ENCODE measurements at regions not wholly inside any gene's neighbourhood (a gene's known extent, or its start where the extent isn't known, plus 50 kb on each side); places are given as distances from the start of the nearest gene placed in this dataset.

DNA sequence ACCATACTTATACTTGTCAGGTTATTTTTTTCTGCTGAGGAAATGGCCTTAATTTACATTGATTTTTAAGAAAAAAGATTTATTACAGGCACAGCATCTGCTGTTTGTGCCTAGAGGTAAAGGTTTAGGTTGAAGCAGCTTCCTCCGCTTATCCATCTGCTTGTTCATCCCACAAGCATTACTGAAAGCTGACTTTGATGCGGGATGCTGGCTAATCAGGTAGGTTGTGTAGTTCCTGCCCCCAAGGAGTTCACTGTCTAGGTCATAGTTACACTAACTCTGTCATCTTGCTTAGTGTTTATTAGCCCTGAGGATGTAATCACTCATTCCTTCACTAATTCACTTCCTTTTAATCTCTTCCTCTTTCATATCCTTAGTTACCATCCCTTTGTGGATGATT lies 377.7 kb upstream of the KAZN start:
- DNase-seq: no peak

DNA sequence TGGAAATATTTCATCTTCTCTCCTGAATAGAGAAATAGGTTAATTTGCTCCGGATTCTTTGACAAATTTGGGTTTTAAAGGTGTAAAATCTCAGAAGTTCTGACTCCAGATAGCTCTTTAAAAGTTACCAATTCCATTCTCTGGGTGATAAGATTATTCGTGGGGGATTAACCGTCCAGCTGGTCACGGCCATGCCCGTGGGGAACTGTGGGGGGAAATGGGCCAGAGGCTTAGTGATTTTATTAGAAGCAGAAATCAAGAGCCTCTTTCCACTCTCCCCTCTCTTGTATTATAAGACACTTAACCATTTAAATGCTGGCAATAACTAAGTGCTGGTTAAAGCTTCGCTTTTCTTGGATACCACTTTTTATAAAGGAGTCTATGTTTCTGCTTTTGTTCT lies 376.4 kb upstream of the KAZN start:
- DNase-seq: no peak

DNA sequence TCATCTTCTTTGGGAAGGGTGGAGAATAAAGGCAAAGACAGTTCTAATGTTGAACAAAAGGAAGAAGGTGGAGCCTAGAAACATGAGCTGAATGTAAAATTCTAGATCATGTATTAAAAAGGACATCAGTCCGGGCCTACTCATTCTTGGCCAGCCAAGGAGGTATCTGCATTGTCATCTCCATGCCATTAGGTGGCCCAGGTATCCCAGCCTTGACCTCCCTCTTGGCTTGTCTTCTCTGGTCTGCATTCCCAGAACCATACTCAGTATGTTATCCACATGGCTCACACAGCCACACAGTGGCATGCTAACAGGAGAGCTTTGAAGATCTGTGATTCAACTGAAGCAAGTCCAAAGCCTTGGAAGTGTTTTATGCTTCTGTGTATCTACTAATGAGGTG lies 369.8 kb upstream of the KAZN start:
- no peak for DNase-seq

DNA sequence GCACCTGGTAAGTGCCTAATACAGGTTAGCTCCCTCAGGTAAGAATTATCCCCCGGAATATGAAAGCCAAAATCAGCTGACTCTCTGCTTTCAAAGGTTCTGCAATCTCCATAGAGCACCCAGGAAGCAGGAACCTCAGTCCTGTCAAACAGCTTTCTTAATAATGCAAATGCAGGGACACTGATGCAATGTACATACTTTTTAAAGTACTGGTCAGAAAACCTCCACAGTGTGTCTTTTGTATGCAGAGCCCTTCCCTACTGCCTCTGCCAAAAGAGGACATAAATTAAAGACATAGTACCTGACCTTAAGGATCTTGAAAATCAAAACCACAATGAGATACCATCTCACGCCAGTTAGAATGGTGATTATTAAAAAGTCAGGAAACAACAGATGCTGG lies 365.0 kb upstream of the KAZN start:
- no peak for DNase-seq

DNA sequence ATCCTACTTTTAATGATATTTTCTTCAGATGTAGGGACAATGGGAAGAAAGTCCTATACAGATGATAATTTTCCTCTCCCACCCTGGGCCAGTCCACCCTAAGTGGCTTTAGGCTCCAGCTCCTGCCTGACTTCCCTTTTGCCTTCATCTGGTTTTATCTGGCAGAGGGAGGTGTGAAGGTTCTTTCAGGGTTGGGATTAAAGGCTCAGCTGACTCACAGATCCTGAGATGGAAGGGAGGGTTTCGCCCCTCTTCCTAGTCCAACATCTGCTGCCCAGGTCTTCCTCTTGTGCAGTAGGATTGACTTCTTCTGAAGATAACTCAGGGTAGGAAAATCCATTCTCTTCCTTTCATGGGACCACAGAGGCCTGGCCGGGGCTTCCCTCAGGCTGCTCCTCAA lies 362.4 kb upstream of the KAZN start:
- DNase-seq: no peak

DNA sequence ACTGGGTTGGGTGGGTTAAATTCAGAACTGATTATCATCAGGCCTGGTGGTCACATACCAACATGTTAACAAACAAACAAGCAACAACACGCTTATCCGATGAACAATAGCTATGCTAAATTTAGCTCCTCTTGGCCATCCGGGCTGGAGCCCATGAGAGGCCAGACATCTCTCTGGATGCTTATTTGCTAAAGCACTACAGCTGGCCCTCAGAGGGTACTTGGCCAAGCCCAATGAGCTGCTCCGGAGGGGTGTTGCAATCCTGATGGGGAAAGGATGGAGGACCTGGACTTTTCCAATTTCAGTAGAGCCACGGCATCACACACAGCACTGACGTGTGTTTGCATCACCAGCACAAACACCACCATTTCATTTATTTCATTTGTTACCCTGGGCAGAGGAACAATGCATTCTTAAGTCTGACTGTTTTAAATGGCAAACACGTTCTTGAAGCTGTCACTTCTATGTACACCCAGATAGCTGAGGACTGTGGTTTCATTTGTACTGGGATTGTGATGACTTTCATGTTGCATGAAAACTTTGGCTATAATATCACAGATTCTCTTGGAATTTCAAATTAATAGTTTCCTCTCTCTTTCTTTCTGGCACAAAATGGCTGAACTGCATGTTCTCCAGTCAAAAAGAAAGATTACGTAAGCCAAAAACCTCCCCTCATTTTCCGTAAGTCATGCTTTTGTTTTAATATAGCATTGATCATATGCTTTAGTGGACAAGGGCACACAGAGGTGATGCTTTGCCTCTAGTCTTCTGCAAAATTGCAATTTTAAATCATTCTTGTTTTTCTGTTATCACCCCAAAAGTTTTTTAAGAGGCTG lies 359.8 kb upstream of the KAZN start:
- DNase-seq: no peak

DNA sequence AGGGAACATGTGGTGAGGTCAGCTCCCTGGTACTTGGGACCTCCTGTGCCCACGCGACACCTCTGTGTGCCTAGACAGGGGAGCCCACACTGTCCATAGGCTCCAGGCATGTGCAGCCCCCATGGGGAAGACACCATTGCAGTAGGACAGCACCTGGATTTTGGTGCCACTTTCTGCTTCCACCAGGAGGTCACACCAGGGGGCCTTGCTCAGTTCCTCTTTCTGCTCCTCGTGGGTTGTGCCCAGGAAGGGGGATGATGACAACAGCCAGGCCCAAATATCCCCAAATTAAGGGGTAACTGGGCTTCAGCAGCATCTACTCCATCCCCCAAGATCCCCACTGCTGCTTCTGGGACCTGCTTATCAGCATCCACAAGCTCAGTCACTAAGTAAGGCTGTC lies 358.2 kb upstream of the KAZN start:
- DNase-seq: no peak

DNA sequence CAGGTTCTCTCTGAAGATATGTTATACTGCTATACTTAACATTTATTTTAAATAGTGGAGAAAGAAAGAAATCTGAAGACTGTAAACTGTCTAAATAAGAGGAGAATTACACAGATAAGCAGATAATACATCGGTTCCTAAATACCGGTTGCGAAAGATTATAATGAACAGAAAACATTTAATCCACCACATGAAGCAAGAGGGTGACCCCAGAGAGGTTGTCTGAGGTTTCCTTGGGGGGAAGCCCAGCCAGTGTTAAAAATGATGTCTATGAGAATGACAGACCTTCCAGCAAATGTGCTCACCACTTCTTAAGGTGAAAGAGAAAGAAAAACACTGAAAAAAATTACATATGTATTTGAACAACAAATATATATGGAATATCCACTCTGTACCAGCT lies 356.4 kb upstream of the KAZN start:
- no peak for DNase-seq

DNA sequence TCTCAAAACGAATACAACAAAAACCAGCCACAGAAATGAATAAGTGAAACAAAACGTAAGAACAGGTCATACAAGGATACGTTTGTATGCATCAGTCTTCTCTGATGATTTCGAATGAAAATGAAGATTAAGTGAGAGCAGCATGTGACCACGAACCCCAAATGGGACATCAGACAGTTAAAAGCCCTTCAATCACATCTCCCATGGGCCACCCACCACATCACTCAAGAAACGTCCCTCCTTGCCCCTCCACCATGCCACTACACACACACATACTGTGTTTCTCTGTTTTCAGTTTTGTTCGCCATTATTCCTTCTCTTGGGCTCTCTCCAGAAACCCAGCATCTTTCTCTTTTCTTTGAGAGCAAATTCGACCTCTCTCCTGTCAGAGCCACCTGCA lies 355.6 kb upstream of the KAZN start:
- DNase-seq: no peak

DNA sequence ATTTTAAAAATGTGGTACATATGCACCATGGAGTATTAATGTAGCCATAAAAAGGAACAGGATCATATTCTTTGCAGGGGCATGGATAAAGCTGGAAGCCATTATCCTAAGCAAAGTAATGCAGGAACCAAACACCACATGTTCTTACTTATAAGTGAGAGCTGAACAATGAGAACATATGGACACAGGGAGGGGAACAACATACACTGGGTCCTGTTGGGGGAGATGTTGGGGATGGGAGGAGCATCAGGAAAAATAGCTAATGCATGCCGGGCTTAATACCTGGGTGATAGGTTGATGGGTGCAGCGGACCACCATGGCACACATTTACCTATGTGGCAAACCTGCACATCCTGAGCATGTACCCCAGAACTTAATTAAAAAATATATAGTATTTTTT lies 352.5 kb upstream of the KAZN start:
- no peak for DNase-seq

DNA sequence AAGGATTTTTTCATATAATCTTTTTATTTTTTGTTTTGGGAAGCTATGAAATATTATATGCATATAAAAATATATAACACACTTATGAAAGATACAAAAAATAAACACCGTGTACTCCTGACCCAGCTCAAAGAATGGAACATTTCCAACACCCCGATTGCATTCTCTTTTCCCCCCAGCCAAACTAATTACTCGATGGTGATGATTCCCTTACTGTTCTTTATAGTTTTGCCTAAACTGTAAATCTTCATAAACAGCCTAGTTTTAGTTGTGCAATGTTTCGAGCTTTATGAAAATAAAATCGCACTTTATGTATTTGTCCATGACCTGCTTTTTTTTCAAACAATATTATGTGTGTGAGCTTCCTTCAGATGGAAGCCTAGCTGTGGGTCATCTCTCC lies 352.0 kb upstream of the KAZN start:
- DNase-seq: no peak

DNA sequence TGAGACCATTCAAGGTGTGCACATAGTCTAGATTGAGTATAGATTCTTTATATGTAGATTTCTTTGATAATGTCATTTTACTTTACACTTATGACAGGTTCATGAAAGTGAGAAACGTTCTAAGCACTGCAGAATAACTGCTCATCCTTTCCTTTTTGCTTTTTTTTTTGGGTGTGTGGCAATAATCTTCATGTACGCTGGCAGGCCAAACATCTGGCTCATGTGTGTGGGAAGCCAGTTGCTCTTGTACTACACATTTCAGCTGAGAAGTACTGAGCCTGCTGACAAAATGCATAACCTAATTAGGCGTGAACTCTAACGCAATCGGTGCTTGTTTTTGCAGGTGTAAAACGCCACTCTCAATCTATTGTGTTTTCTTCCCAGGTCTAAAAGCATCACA lies 350.8 kb upstream of the KAZN start:
- no peak for DNase-seq

DNA sequence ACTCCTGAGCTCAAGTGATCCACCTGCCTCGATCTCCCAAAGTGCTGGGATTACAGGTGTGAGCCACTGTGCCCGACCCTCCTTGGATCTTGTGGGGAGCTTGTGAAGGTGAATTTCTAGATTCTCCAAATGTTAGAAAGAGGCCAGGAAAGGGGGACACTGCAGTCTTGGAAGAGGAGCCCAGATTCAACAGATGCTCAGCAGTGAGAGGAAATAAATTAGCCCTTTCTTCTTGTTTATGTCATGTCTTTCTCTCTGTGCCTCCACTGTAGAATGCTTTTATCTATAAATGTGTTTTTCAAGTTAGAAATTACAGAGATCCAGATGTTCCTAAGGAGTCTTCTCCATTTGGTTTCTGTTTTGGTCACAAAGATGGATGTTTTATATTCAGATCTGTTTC lies 346.6 kb upstream of the KAZN start:
- no peak for DNase-seq

DNA sequence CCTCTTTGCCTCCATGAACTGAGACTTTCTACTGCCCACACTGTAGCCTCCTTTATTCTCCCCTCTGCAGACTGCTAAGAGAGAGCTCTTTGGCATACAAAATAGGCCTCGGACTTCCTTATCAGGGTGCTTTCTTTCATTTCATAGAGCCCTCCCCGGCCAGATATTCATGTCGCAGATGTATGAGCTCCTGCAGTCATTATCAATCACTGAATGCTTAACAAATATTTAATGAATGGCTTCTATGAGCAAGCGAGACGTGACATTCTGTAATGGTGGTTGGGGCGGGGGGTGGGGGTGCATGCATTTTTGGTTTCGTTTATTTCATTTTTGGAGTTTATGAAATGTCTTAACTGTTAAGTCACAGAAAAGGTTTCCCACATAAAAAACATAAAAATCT lies 344.8 kb upstream of the KAZN start:
- no peak for DNase-seq

DNA sequence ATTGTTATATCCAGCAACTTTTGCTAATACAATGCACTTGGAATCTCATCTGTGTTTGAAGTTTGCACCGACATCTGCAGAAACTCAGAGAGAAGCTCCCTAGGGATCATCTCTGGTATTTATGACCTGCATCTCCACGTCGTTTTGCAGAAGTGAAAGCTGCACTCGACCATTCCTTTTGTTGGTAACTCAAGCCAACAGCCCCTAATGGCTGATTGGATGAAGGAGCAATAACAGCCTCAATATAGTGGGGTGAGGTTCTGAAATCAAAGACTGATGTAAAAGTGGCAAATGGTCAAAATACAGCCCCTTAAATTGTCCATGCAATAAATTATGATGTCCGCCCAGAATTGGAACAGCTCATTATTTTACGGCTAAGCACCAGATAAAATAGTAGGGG lies 344.2 kb upstream of the KAZN start:
- DNase-seq: no peak

DNA sequence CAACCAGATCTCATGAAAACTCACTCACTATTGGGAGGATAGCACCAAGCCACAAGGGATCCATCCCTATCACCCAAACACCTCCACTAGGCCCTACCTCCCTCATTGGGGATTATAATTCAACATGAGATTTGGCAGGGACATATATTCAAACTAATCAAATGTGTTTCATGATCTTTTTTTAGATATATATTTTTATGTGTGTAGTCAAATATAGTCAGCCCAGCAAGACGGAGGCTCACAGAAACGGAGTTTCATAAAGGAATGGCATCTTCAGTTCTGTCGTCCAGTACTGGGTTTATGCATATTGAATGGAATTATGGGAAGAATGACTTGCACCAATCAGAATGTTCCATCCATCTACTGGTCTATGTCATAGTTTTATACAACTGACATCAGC lies 343.3 kb upstream of the KAZN start:
- no peak for DNase-seq

DNA sequence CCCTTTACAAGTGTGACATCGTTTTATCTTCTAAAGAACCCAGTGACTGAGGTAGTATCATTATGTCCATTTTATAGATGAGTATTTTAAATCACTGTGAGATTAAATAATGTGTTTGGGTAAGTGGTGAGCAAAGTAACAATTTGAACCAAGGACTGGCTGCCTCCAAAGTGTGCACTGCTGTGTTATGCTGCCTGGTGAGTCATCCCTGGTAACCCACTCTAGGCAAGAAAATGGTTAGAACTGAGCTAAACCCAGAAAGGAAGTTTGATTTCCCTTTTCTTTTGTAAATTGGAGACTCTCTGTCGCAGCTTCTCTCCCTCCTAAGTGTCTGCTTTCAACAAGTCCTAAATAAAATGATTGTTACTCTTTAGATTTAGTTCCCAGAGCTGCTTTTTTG lies 342.8 kb upstream of the KAZN start:
- DNase-seq: no peak

DNA sequence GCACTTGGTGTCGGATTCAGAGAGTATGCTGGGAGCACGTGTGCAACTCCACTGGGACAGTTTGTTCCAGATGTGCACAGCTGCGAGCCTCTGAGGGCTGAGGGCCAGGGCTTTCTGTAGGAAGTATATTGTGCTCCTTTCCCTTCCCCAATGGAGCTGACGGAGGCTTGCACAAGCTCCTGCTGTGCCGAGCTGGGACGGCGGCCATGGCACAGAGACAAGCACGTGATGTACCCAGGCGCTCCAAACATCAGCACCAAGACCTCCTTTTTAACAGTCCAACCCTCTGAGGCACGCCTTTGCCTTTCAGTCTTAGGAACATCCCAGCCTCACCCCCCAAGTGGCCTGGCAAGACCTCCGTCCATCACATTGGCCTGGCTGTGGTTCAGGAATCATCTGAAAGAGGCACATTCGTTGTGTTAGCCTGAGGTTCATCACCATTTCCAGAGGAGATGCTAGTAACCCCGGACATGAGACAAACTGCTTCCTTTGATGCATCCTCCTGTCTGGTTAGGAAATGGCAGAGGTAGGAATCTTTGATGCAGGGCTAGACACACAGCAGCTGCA lies 339.2 kb upstream of the KAZN start:
- no peak for DNase-seq

DNA sequence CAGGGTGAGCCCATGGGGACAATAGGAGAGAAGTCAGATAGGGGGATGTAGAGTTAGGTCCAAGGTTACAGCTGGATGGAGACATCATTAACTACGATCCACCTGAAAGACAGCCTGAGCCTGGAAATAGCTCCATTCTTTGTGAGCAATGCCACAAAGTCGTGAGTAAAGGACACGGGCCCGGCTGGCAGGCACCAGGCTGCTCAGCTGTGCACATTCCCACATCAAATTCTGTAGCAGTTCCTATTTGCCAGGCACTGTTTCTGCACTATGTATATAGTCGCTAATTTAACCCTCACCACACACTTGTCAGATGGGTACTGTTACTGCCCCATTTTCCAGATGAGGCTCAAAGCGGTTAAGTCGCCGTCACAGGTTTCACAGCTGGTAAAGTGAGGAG lies 338.0 kb upstream of the KAZN start:
- no peak for DNase-seq

DNA sequence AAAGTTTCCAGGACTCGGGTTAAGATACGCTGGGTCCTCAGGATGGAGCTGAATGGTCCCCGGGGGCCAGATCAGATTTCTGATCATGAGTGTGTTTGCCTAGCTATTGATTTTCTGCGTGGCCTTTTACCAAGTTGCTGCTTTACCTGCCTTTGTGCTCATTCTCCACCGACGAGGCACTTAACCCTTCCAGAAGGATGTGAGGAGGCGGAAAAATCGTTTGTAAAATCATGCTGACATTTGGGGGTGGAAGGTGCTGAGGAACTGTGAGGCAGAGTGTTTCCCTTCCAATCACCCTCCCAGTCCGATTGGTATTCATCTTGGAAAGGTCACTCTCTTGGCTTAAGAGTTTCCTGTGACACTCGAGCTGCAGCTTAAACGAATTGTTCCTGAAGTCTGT lies 337.1 kb upstream of the KAZN start:
- no peak for DNase-seq

DNA sequence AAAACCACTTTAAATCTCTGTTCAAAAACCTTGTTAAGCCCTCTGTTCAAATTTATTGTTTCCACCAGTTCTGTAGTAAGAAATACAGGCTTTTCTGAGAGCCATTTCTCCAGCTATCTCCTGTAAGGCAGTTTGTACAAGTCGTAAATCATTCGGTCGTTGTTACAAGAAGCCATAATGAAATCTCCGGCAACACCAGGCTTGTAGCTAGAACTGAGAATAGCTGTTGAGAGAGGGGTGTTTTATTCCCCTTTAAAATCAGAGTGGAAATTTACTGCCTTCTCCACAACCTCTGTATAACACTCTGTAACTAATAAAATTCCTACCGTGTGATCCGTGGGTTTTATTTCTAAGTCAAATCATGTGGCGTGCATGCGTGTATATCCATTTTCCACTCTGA lies 335.8 kb upstream of the KAZN start:
- DNase-seq: no peak

DNA sequence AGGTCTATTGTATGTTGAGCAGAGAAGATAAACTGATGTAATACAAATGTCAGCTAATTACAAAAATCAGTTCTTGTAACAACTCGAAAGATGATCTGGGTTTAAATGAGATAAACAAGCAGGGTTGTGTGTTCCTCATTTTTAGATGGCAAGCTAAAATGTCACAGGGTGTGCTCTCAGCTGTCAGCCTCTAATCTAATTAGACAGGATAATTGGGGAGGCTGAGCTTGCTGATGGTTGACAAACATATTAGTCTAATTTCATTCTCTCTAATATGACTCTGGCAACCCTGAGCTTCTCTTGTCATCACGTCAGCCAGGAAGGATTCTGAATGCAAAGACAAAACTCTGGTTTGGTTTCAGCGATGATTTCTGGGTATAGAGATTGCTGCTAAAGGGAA lies 335.3 kb upstream of the KAZN start:
- no peak for DNase-seq

DNA sequence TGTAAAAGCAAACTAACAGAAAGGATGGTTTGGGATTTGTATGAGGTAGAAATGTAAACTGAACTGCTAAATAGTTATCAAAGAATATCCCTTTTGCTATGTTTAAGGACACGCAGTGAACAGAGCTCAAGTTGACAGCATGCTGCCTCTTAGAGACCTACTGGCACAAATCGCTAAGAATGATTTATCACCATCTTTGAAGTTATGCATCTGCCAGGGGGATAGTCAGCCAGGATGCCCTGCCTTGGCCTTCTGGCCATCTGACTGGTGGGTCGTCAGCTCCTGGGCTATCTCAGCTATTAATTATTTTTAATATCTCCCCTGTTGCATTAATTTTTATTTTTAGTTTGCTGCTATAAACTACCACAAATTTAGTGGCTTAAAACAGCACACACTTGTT lies 334.8 kb upstream of the KAZN start:
- DNase-seq: no peak

DNA sequence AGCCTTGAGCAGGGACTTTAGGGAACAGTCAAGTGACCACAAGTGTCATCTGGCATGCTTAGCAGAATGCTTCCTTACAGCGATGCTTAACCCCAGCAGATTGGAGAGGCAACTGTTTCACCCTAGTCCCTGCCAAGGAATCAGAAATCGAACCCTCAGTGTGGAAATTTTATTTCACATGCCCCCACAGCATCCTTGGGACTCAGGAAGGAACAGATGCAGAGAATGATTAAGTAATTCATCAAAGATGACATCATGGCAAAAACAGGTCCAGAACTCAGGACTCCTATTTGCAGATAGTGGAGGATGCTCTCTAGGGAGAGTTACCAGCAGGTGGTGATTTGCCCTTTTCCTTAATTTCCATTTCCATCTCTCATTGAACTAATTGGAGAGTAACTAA lies 333.0 kb upstream of the KAZN start:
- DNase-seq: no peak

DNA sequence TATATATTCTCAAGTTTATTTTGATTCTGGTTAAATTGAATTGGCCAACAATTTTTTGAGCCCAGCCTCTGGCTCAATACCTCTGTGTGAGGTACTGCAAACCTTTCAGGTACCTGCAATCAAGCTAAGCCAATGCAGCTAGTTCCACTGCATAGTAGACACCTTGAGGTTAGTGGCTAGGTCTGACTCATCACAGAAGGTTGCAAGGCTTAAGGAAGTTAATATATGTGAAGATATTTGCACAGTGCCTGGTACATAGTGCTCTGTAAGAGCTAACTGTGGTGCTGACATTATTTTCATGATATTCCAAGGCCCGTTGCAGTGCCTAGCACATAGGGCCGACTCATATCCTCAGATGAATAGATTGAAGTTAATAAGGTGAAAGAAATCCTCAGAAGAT lies 330.5 kb upstream of the KAZN start:
- DNase-seq: no peak

Data from activated effector memory CD4-positive, alpha-beta T cell treated with anti-CD3 and anti-CD28 coated beads, Interleukin-2, amount 50 U/mL, for 16 hours (primary cell).